ENCODE measurements at regions not wholly inside any gene's neighbourhood (a gene's known extent, or its start where the extent isn't known, plus 50 kb on each side); places are given as distances from the start of the nearest gene placed in this dataset.

GRCh38 chr7:131272086-131272485 is 55.6 kb upstream of the MKLN1 start:
- no peaks in the 10 kb centered on the region for H3K36me3 Mint-ChIP-seq
- intact Hi-C loops (cut with micrococcal nuclease): no loop called here

GRCh38 chr7:131274986-131275385 is 52.7 kb upstream of the MKLN1 start:
- Mint-ChIP-seq H3K27ac (no peak overlapping the region), H3K36me3 (no peaks in the 10 kb centered on the region), H3K4me3 (no peak overlapping the region), H3K4me1 (peaks cover 5% of the 10 kb centered on the region), H3K27me3 (ENCODE audit: low read depth in 3 of 3) (peaks cover 0 to 5% (median 0%) of the 10 kb centered on the region in 3 donors), H3K9me3 (peaks cover 0 to 8% (median 0%) of the 10 kb centered on the region in 7 donors)
- Histone ChIP-seq H3K27me3 (ENCODE audit: control insufficient read depth in 2 of 2, insufficient read depth in 2 of 2, low read length in 2 of 2) (no peaks in the 10 kb centered on the region), H2AFZ (ENCODE audit: insufficient read depth, low read depth, low read length, poor library complexity, severe bottlenecking) (no peak overlapping the region), H3K4me2 (replicated peaks; ENCODE audit: extremely low read depth, low read length, poor library complexity, severe bottlenecking) (no peak overlapping the region), H3K4me1 (ENCODE audit: control insufficient read depth in 1 of 2, insufficient read depth in 2 of 2, low read length in 2 of 2) (no peaks in the 10 kb centered on the region), H3K79me2 (ENCODE audit: insufficient read depth, low read length) (no peaks in the 10 kb centered on the region), H3K9ac (ENCODE audit: insufficient read depth, low read length, poor library complexity, severe bottlenecking) (no peak overlapping the region), H3K9me3 (replicated peaks in 1 of 2; ENCODE audit: control insufficient read depth in 1 of 2, insufficient read depth in 1 of 2, low read length in 2 of 2) (no peaks in the 10 kb centered on the region), H3K27ac (ENCODE audit: low read depth in 1 of 2, low read length in 2 of 2) (no peak overlapping the region), H4K20me1 (ENCODE audit: insufficient read depth, low read length) (no peaks in the 10 kb centered on the region), H3K4me3 (replicated peaks in 1 of 3; ENCODE audit: low read depth in 2 of 3, low read length in 3 of 3) (no peak overlapping the region), H3K36me3 (replicated peaks in 1 of 2; ENCODE audit: control insufficient read depth in 1 of 2, insufficient read depth in 2 of 2, low read length in 2 of 2) (no peaks in the 10 kb centered on the region)
- intact Hi-C loops (cut with micrococcal nuclease): no loop called here
- TF ChIP-seq, protein P1, sequence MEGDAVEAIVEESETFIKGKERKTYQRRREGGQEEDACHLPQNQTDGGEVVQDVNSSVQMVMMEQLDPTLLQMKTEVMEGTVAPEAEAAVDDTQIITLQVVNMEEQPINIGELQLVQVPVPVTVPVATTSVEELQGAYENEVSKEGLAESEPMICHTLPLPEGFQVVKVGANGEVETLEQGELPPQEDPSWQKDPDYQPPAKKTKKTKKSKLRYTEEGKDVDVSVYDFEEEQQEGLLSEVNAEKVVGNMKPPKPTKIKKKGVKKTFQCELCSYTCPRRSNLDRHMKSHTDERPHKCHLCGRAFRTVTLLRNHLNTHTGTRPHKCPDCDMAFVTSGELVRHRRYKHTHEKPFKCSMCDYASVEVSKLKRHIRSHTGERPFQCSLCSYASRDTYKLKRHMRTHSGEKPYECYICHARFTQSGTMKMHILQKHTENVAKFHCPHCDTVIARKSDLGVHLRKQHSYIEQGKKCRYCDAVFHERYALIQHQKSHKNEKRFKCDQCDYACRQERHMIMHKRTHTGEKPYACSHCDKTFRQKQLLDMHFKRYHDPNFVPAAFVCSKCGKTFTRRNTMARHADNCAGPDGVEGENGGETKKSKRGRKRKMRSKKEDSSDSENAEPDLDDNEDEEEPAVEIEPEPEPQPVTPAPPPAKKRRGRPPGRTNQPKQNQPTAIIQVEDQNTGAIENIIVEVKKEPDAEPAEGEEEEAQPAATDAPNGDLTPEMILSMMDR (IDR thresholded peaks at IDR 0.05): no peak
- WGBS (ENCODE audit: insufficient coverage): no CpG with 5 or more reads among the region's 2 CpGs
- no peak for DNase-seq

More at GRCh38 chr7:131272086-131272485, 55.6 kb upstream of the MKLN1 start:
- Histone ChIP-seq H3K4me2 (replicated peaks; ENCODE audit: extremely low read depth, low read length, poor library complexity, severe bottlenecking) (no peak overlapping the region), H3K4me1 (ENCODE audit: control insufficient read depth in 1 of 2, insufficient read depth in 2 of 2, low read length in 2 of 2) (no peaks in the 10 kb centered on the region), H2AFZ (ENCODE audit: insufficient read depth, low read depth, low read length, poor library complexity, severe bottlenecking) (no peak overlapping the region), H3K79me2 (ENCODE audit: insufficient read depth, low read length) (no peaks in the 10 kb centered on the region), H3K36me3 (replicated peaks in 1 of 2; ENCODE audit: control insufficient read depth in 1 of 2, insufficient read depth in 2 of 2, low read length in 2 of 2) (no peaks in the 10 kb centered on the region), H3K27me3 (ENCODE audit: control insufficient read depth in 2 of 2, insufficient read depth in 2 of 2, low read length in 2 of 2) (no peaks in the 10 kb centered on the region), H3K4me3 (replicated peaks in 1 of 3; ENCODE audit: low read depth in 2 of 3, low read length in 3 of 3) (no peak overlapping the region), H3K27ac (ENCODE audit: low read depth in 1 of 2, low read length in 2 of 2) (no peak overlapping the region), H3K9ac (ENCODE audit: insufficient read depth, low read length, poor library complexity, severe bottlenecking) (no peak overlapping the region), H4K20me1 (ENCODE audit: insufficient read depth, low read length) (no peaks in the 10 kb centered on the region), H3K9me3 (replicated peaks in 1 of 2; ENCODE audit: control insufficient read depth in 1 of 2, insufficient read depth in 1 of 2, low read length in 2 of 2) (no peaks in the 10 kb centered on the region)
- TF ChIP-seq, protein P1 (IDR thresholded peaks at IDR 0.05): no peak
- no peak overlapping the region for H3K27ac Mint-ChIP-seq
- no peak for DNase-seq
- WGBS (ENCODE audit: insufficient coverage): no CpG with 5 or more reads among the region's 1 CpG
- no peak overlapping the region for H3K4me3 Mint-ChIP-seq
- peaks cover 0 to 4% (median 0%) of the 10 kb centered on the region in 3 donors for H3K27me3 Mint-ChIP-seq (ENCODE audit: low read depth in 3 of 3)
- peaks cover 0 to 6% (median 2%) of the 10 kb centered on the region in 7 donors for H3K9me3 Mint-ChIP-seq
- H3K4me1 Mint-ChIP-seq: peaks cover 5% of the 10 kb centered on the region

Data from CD14-positive monocyte (primary cell).